ENCODE measurements at regions not wholly inside any gene's neighbourhood (a gene's known extent, or its start where the extent isn't known, plus 50 kb on each side); places are given as distances from the start of the nearest gene placed in this dataset.

- no peak for DNase-seq (ENCODE audit: low spot score)
Measured at GRCh38 chr4:23667659-23668058, 222.2 kb downstream of the PPARGC1A start.

- no peak for DNase-seq (ENCODE audit: low spot score)
Measured at GRCh38 chr4:23660865-23661264, 229.0 kb downstream of the PPARGC1A start.

- DNase-seq (ENCODE audit: low spot score) = no peak
Measured at GRCh38 chr4:23654791-23655190, 235.1 kb downstream of the PPARGC1A start.

DNA sequence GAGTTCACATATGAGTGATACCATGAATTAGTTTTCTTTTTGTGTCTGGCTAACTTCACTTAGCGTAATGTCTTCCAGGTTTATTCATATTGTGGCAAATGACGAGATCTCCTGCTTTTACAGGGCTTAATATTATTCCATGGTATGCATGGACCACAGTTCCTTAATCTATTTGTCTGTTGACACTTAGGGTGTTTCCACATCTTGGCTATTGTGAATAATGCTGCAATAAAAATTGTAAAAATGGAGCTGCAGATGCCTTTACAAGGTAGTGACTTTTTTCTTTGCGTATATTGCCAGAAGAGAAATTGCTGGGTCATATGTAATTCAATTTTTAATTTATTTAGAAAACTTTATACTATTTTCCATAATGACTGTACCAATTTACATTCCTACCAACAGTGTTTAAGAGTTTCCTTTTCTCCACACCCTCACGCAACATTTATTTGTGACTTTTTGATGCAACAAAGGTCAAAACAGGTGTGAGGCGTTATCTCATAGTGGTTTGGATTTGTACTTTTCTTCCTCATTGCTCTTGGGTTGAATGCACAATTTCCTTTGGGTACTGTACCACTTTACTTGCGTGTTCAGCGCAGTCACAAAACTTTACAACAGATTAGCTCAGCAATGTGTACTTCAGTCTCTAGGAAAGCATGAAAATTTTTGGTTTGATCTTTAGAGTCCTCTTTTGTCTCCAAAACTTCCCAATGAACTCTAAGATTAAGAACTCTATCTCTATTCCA is 240.8 kb downstream of the PPARGC1A start:
- no peak for DNase-seq (ENCODE audit: low spot score)

- DNase-seq (ENCODE audit: low spot score) = no peak
Measured at GRCh38 chr4:23635468-23635867, 254.4 kb downstream of the PPARGC1A start.

DNA sequence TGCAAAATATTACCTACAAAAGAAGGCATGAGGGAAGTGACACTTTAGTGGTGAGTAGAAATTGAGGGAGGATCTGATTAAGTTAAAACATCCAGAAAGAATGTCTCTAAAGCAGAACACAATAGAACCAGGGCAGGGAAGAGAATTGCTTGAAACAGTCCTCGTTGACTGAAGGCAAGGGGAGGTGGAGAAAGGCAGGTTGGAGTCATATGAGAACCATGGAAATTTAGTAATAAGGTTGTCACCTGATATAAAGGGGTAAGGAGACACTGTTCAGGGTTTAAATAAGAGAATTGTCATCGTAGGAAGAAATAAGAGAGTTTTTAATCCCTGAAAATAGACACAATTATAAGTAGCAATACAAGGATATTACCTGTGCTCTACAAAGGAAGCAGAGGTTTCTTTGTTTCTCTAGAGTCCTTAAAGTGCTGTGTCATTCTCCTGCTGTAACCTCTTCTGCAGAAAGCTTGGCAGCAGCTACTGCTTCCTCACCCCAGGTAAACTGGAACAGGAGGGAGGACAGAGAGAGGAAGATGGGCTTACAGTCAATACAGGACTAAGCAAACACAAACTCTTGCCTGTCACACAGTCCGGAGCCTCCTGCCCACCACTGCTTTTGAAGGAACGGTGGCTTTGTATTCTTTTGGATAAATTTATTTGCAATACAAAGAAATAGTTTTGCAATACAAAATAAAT is 258.4 kb downstream of the PPARGC1A start:
- DNase-seq (ENCODE audit: low spot score) = no peak

GRCh38 chr4:23630110-23630509 is 259.7 kb downstream of the PPARGC1A start:
- DNase-seq (ENCODE audit: low spot score) = no peak

DNA sequence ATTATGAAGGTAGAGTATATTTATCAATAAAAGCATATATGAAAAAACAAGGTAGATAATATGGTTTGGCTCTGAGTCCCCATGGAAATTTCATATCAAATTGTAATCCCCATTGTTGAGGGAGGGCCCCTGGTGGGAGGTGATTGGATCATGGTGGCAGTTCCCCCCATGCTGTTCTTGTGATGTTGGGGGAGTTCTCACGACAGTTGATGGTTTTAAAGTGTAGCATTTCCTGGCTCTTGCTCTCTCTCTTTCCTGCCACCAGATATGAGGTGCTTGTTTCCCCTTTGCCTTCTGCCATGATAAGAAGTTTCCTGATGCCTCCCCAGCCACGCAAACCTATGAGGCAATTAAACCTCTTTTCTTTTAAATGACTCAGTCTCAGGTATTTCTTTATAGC is 260.4 kb downstream of the PPARGC1A start:
- no peak for DNase-seq (ENCODE audit: low spot score)

DNA sequence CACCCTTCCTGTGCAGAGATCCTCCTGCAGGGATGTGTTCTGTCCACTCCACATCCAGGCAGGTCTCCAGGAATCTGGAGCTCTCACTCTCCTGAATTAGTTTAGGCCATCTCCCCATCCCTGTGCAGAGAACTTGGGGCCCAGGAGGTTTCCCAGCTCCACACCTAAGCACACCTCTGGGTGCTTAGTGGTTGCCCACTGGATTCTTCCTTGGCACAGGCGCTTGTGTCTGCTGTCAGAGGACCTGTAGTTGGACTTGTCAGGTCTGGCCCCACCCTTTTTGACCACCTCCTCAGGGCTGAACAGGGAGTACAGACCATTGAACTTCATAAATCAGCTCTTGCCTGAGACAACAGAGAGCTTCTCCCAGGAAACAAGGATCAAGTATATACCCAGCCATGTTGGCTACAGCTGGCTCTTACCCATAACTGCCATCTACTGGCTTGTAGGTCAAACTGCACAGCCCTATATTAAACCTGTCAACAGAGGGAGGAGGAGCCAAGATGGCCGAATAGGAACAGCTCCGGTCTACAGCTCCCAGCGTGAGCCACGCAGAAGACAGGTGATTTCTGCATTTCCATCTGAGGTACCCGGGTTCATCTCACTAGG is 275.5 kb downstream of the PPARGC1A start:
- no peak for DNase-seq (ENCODE audit: low spot score)

GRCh38 chr4:23613782-23614181 is 276.1 kb downstream of the PPARGC1A start:
- no peak for DNase-seq (ENCODE audit: low spot score)

GRCh38 chr4:23602720-23603119 is 287.1 kb downstream of the PPARGC1A start:
- DNase-seq (ENCODE audit: low spot score) = no peak

GRCh38 chr4:23594125-23594524 is 295.7 kb downstream of the PPARGC1A start:
- DNase-seq (ENCODE audit: low spot score) = no peak

DNA sequence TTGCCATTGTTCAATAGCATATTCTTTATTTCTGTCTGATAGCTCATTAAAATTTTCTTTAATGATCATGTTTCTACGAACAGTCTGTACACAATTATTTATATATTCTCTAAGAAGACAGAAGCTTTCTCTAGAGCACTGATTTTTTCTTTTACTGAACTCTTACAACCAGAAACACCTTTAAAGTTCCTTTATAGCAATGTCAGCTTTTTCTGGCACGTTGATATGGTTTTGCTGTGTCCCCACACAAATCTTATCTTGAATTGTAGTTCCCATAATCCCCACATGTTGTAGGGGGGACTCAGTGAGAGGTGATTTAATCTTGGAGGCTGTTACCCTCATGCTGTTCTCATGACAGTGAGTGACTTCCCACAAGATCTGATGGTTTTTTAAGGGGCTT is 299.4 kb downstream of the PPARGC1A start:
- DNase-seq (ENCODE audit: low spot score) = no peak

DNA sequence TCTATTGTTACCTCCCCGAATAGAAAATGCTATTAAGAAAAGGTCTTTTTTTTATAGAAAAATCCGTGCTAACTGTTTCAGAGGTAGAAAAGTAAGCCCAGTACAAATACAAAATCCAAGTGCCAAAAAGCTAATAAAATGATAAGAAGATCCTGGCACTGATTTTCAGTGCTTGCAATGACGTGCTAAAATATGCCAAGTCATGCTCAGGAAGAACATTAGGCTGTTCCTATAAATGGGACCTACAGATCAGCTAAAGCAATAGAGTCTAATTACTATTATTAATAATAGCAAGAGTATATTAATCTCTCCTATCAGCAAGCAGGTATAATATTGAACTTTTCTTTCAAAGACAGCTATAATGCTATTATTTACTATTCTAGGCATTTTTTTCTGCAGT is 305.8 kb downstream of the PPARGC1A start:
- DNase-seq (ENCODE audit: low spot score) = no peak

GRCh38 chr4:23582671-23583070 is 307.2 kb downstream of the PPARGC1A start:
- no peak for DNase-seq (ENCODE audit: low spot score)

DNA sequence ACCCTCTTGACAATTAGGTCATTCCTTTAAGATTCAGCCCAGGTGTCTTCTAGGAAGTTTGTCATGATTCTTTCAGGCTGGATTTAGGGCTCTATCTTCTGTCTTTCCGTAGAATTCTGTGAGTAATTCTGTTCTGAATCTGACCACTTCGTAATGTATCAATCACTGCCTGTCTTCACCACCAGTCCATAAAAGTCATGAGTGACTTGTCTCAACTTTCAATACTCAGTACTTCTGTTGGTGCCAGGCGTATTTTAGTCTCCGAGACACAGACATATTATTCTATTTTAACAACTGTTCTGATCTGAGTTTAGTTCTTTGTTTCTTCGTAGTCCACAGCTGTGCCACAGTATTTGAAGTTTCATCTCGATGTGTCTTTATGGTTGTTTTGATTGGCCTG is 310.7 kb downstream of the PPARGC1A start:
- DNase-seq (ENCODE audit: low spot score) = no peak

DNA sequence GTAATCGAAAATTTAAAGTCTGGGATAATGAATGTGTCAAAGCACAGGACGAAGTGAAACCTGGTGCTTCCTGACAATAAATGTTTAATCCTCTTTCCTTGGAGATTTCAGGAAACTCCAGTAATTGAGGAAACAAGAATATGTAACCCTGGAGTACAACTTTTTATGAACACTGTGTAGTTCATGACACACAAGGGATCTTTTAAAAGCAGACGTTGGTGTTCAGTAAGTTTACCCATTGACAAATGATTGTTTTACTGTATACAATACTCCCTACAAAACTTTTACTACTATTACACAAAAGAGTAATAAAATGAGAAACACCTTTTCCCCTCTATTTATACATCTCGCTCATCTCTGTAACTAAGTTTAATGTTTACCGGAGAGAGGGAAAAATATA is 312.4 kb downstream of the PPARGC1A start:
- DNase-seq (ENCODE audit: low spot score) = no peak

GRCh38 chr4:23572382-23572781 is 317.5 kb downstream of the PPARGC1A start:
- DNase-seq (ENCODE audit: low spot score) = no peak

DNA sequence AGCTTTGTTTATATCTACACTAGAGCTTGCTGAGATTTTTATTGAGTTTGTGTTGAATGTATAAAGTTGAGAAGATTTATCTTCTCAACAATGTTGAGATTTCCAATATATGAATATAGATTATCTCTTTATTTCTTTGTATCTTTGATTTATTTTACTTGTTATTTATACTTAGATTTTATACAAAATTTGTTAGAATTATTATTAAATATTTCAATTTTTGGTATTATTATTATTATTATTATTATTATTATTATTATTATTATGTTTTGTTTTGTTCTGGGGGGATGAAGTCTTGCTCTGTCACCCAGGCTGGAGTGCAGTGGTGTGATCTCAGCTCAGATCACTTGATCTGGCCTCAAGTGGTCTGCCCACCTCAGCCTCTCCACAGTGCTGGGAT is 322.5 kb downstream of the PPARGC1A start:
- no peak for DNase-seq (ENCODE audit: low spot score)

- DNase-seq (ENCODE audit: low spot score) = no peak
Measured at GRCh38 chr4:23560748-23561147, 329.1 kb downstream of the PPARGC1A start.

DNA sequence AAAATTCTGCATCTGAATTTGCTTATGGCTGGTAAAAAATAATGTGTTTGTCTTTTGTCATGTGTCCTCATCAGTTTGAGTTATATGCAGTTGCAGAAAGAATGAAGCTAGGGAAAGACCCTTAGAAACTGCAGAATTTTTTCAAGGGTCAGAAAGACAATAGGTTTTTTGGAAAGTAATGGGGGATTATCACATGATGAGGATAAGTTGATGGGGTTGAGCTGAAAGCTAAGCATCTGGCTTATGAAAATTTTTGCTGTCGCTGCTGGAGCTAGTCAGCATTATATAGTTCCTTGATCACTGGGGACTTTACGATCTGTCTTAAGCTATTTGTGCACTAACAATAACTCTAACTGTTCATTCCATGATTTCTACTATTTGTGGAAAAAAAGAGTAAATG is 331.7 kb downstream of the PPARGC1A start:
- no peak for DNase-seq (ENCODE audit: low spot score)

GRCh38 chr4:23547601-23548000 is 342.2 kb downstream of the PPARGC1A start:
- DNase-seq (ENCODE audit: low spot score) = no peak

- DNase-seq (ENCODE audit: low spot score) = no peak
Measured at GRCh38 chr4:23547096-23547495, 342.8 kb downstream of the PPARGC1A start.
